HepG2 (cell line): ENCODE measurements at regions not wholly inside any gene's neighbourhood (a gene's known extent, or its start where the extent isn't known, plus 50 kb on each side); places are given as distances from the start of the nearest gene placed in this dataset.

Experiments used
- DZIP1 ChIP-seq: sonication (generic); formaldehyde crosslinking; IDR thresholded peaks from 2 replicates; pipeline ENCODE4 v1.5.0; 2020; ENCODE audit warnings: mild to moderate bottlenecking, missing genetic modification reagents
- KDM1A ChIP-seq: IDR thresholded peaks from 2 replicates; pipeline ENCODE4 v1.6.1; 2016; ENCODE audit warnings: missing compliant biosample characterization
- SMARCE1 ChIP-seq: fragments of 450-650 bp; IDR thresholded peaks from 2 replicates; pipeline ENCODE4 v1.6.1; 2017; ENCODE audit warnings: borderline replicate concordance
- ZBTB10 ChIP-seq: sonication (generic); formaldehyde crosslinking; IDR thresholded peaks from 2 replicates; pipeline ENCODE4 v1.4.0; 2020; ENCODE audit warnings: missing genetic modification reagents, borderline replicate concordance
- ZNF329 ChIP-seq: sonication (generic); formaldehyde crosslinking; IDR thresholded peaks from 2 replicates; pipeline ENCODE4 v1.9.0; 2021; ENCODE audit warnings: low read depth, mild to moderate bottlenecking, missing genetic modification reagents
- TF ChIP-seq, protein P1 (sequence below): sonication (generic); formaldehyde crosslinking; IDR thresholded peaks from 2 replicates; pipeline ENCODE4 v1.4.0; 2020; ENCODE audit warnings: missing genetic modification reagents

- TF ChIP-seq ZBTB10 (CRISPR knock-in tag) (no peak), SMARCE1 (no peak), DZIP1 (no peak), ZNF329 (CRISPR knock-in tag) (no peak), KDM1A (no peak)
- TF ChIP-seq, protein P1, sequence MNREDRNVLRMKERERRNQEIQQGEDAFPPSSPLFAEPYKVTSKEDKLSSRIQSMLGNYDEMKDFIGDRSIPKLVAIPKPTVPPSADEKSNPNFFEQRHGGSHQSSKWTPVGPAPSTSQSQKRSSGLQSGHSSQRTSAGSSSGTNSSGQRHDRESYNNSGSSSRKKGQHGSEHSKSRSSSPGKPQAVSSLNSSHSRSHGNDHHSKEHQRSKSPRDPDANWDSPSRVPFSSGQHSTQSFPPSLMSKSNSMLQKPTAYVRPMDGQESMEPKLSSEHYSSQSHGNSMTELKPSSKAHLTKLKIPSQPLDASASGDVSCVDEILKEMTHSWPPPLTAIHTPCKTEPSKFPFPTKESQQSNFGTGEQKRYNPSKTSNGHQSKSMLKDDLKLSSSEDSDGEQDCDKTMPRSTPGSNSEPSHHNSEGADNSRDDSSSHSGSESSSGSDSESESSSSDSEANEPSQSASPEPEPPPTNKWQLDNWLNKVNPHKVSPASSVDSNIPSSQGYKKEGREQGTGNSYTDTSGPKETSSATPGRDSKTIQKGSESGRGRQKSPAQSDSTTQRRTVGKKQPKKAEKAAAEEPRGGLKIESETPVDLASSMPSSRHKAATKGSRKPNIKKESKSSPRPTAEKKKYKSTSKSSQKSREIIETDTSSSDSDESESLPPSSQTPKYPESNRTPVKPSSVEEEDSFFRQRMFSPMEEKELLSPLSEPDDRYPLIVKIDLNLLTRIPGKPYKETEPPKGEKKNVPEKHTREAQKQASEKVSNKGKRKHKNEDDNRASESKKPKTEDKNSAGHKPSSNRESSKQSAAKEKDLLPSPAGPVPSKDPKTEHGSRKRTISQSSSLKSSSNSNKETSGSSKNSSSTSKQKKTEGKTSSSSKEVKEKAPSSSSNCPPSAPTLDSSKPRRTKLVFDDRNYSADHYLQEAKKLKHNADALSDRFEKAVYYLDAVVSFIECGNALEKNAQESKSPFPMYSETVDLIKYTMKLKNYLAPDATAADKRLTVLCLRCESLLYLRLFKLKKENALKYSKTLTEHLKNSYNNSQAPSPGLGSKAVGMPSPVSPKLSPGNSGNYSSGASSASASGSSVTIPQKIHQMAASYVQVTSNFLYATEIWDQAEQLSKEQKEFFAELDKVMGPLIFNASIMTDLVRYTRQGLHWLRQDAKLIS (CRISPR knock-in tag), result no peak
These were observed 105.2 kb downstream of the FAS start for GRCh38 chr10:89095701-89096391.
